ENCODE measurements at regions not wholly inside any gene's neighbourhood (a gene's known extent, or its start where the extent isn't known, plus 50 kb on each side); places are given as distances from the start of the nearest gene placed in this dataset.

GRCh38 chr16:86101137-86101896, 202.4 kb downstream of the IRF8 start:
- H3K4me3 ChIP-seq (ENCODE audit: insufficient read depth, low read length) = no peak overlapping the region
- no peak overlapping the region for H3K27ac ChIP-seq (ENCODE audit: low read depth, low read length)
- no peak overlapping the region for H2AFZ ChIP-seq (ENCODE audit: low read length)
- H3K27me3 ChIP-seq (ENCODE audit: insufficient read depth, low read length) = peaks cover 5% of the 10 kb centered on the region
- no peaks in the 10 kb centered on the region for H3K4me1 ChIP-seq (ENCODE audit: insufficient read depth, low read length)
- H3K36me3 ChIP-seq (ENCODE audit: insufficient read depth, low read length) = no peaks in the 10 kb centered on the region
- no peak for TF ChIP-seq CTCF (IDR thresholded peaks at IDR 0.05; ENCODE audit: extremely low read depth, low read depth, low read length)
- H3K4me2 ChIP-seq (ENCODE audit: insufficient read depth, low read length) = no peak overlapping the region
- H4K20me1 ChIP-seq (ENCODE audit: insufficient read depth, low read length) = no peaks in the 10 kb centered on the region
- DNase-seq (ENCODE audit: insufficient read length, low spot score, missing footprints) = no peak
- H3K79me2 ChIP-seq (ENCODE audit: insufficient read depth, low read length) = no peaks in the 10 kb centered on the region
- H3K9me3 ChIP-seq (ENCODE audit: low read depth, low read length) = no peaks in the 10 kb centered on the region

GRCh38 chr16:86101897-86102157, 202.9 kb downstream of the IRF8 start:
- Histone ChIP-seq H3K4me1 (ENCODE audit: insufficient read depth, low read length) (no peaks in the 10 kb centered on the region), H3K4me2 (ENCODE audit: insufficient read depth, low read length) (no peak overlapping the region), H2AFZ (ENCODE audit: low read length) (no peak overlapping the region), H4K20me1 (ENCODE audit: insufficient read depth, low read length) (no peaks in the 10 kb centered on the region), H3K79me2 (ENCODE audit: insufficient read depth, low read length) (no peaks in the 10 kb centered on the region), H3K36me3 (ENCODE audit: insufficient read depth, low read length) (no peaks in the 10 kb centered on the region), H3K4me3 (ENCODE audit: insufficient read depth, low read length) (no peak overlapping the region), H3K27ac (ENCODE audit: low read depth, low read length) (no peak overlapping the region), H3K9me3 (ENCODE audit: low read depth, low read length) (no peaks in the 10 kb centered on the region), H3K27me3 (ENCODE audit: insufficient read depth, low read length) (peaks cover 5% of the 10 kb centered on the region)
- no peak for DNase-seq (ENCODE audit: insufficient read length, low spot score, missing footprints)
- TF ChIP-seq CTCF (IDR thresholded peaks at IDR 0.05; ENCODE audit: extremely low read depth, low read depth, low read length) = no peak

GRCh38 chr16:86103320-86103719, 204.4 kb downstream of the IRF8 start:
- no peak overlapping the region for H2AFZ ChIP-seq (ENCODE audit: low read length)
- H3K4me2 ChIP-seq (ENCODE audit: insufficient read depth, low read length) = no peak overlapping the region
- no peak overlapping the region for H3K27ac ChIP-seq (ENCODE audit: low read depth, low read length)
- H3K27me3 ChIP-seq (ENCODE audit: insufficient read depth, low read length) = peaks cover 5% of the 10 kb centered on the region
- no peak for TF ChIP-seq CTCF (IDR thresholded peaks at IDR 0.05; ENCODE audit: extremely low read depth, low read depth, low read length)
- DNase-seq (ENCODE audit: insufficient read length, low spot score, missing footprints) = no peak
- H3K9me3 ChIP-seq (ENCODE audit: low read depth, low read length) = no peaks in the 10 kb centered on the region
- H3K79me2 ChIP-seq (ENCODE audit: insufficient read depth, low read length) = no peaks in the 10 kb centered on the region
- H4K20me1 ChIP-seq (ENCODE audit: insufficient read depth, low read length) = no peaks in the 10 kb centered on the region
- H3K4me3 ChIP-seq (ENCODE audit: insufficient read depth, low read length) = no peak overlapping the region
- no peaks in the 10 kb centered on the region for H3K36me3 ChIP-seq (ENCODE audit: insufficient read depth, low read length)
- no peaks in the 10 kb centered on the region for H3K4me1 ChIP-seq (ENCODE audit: insufficient read depth, low read length)

- DNase-seq (ENCODE audit: insufficient read length, low spot score, missing footprints) = no peak
- H3K4me2 ChIP-seq (ENCODE audit: insufficient read depth, low read length) = no peak overlapping the region
- no peaks in the 10 kb centered on the region for H4K20me1 ChIP-seq (ENCODE audit: insufficient read depth, low read length)
- no peak overlapping the region for H3K27ac ChIP-seq (ENCODE audit: low read depth, low read length)
- no peaks in the 10 kb centered on the region for H3K4me1 ChIP-seq (ENCODE audit: insufficient read depth, low read length)
- H3K9me3 ChIP-seq (ENCODE audit: low read depth, low read length) = no peaks in the 10 kb centered on the region
- H3K27me3 ChIP-seq (ENCODE audit: insufficient read depth, low read length) = peaks cover 5% of the 10 kb centered on the region
- H3K36me3 ChIP-seq (ENCODE audit: insufficient read depth, low read length) = no peaks in the 10 kb centered on the region
- H3K79me2 ChIP-seq (ENCODE audit: insufficient read depth, low read length) = no peaks in the 10 kb centered on the region
- H3K4me3 ChIP-seq (ENCODE audit: insufficient read depth, low read length) = no peak overlapping the region
- TF ChIP-seq CTCF (IDR thresholded peaks at IDR 0.05; ENCODE audit: extremely low read depth, low read depth, low read length) = no peak
- no peak overlapping the region for H2AFZ ChIP-seq (ENCODE audit: low read length)
Observed at GRCh38 chr16:86104537-86105048, 205.6 kb downstream of the IRF8 start.
